ENCODE measurements at regions not wholly inside any gene's neighbourhood (a gene's known extent, or its start where the extent isn't known, plus 50 kb on each side); places are given as distances from the start of the nearest gene placed in this dataset.

DNA sequence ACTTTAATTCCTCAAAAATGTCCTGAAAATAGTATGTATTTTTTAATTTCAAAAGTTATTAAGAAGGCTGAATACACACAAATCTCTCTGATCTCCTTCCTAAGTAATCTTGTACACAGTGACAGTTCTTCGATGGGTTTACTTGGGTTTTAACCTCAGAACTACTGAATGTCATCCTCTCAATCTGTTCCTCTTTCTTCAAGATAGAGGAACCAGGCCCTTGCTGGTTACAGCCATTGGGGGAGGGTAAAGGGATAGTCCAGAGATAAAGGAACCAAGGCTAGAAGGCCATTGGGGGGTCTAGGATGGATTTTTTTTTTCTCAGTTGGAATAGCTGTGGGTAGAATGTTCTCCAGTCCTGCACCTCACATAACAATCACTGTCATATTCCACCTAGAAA lies 224.9 kb downstream of the SKIDA1 start:
- Histone ChIP-seq H3K9me3 (no peaks in the 10 kb centered on the region), H3K27me3 (no peaks in the 10 kb centered on the region), H3K4me1 (no peaks in the 10 kb centered on the region), H3K4me3 (no peak overlapping the region), H3K36me3 (no peaks in the 10 kb centered on the region), H3K27ac (no peak overlapping the region)
- no peak for DNase-seq (ENCODE audit: low spot score in 2 of 2)
- TF ChIP-seq POLR2A (IDR thresholded peaks at IDR 0.05), result no peak
- TF ChIP-seq POLR2AphosphoS5 (IDR thresholded peaks at IDR 0.05), result no peak
- intact Hi-C loops (cut with DNase I; ENCODE audit: low total_unique reads), result no loop called here

- H3K4me3 ChIP-seq, result no peak overlapping the region
- TF ChIP-seq POLR2AphosphoS5 (IDR thresholded peaks at IDR 0.05) (no peak), CTCF (IDR thresholded peaks at IDR 0.05) (no peak), POLR2A (IDR thresholded peaks at IDR 0.05) (no peak)
- no peak for DNase-seq (ENCODE audit: low spot score in 2 of 2)
- no peaks in the 10 kb centered on the region for H3K36me3 ChIP-seq
- no peaks in the 10 kb centered on the region for H3K27me3 ChIP-seq
- H3K9me3 ChIP-seq, result no peaks in the 10 kb centered on the region
- no peaks in the 10 kb centered on the region for H3K4me1 ChIP-seq
- H3K27ac ChIP-seq, result no peak overlapping the region
- intact Hi-C loops (cut with DNase I; ENCODE audit: low total_unique reads), result no loop called here
These were observed 226.2 kb downstream of the SKIDA1 start for GRCh38 chr10:21299330-21299729.

GRCh38 chr10:21298701-21299100 lies 226.8 kb downstream of the SKIDA1 start:
- no peaks in the 10 kb centered on the region for H3K36me3 ChIP-seq
- H3K9me3 ChIP-seq, result no peaks in the 10 kb centered on the region
- no peak overlapping the region for H3K4me3 ChIP-seq
- TF ChIP-seq POLR2AphosphoS5 (IDR thresholded peaks at IDR 0.05), result no peak
- no peaks in the 10 kb centered on the region for H3K27me3 ChIP-seq
- H3K27ac ChIP-seq, result no peak overlapping the region
- H3K4me1 ChIP-seq, result no peaks in the 10 kb centered on the region
- intact Hi-C loops (cut with DNase I; ENCODE audit: low total_unique reads), result no loop called here
- no peak for DNase-seq (ENCODE audit: low spot score in 2 of 2)

GRCh38 chr10:21297603-21298383 lies 227.7 kb downstream of the SKIDA1 start:
- no peaks in the 10 kb centered on the region for H3K27me3 ChIP-seq
- H3K27ac ChIP-seq, result no peak overlapping the region
- H3K4me1 ChIP-seq, result peaks cover 0 to 3% of the 10 kb centered on the region in 2 donors
- no peak for DNase-seq (ENCODE audit: low spot score in 2 of 2)
- TF ChIP-seq POLR2AphosphoS5 (IDR thresholded peaks at IDR 0.05) (no peak), POLR2A (IDR thresholded peaks at IDR 0.05) (no peak), CTCF (IDR thresholded peaks at IDR 0.05) (no peak)
- no peaks in the 10 kb centered on the region for H3K36me3 ChIP-seq
- no peaks in the 10 kb centered on the region for H3K9me3 ChIP-seq
- intact Hi-C loops (cut with DNase I; ENCODE audit: low total_unique reads), result no loop called here
- no peak overlapping the region for H3K4me3 ChIP-seq

GRCh38 chr10:21296575-21297355 lies 228.7 kb downstream of the SKIDA1 start:
- Histone ChIP-seq H3K4me3 (no peak overlapping the region), H3K27me3 (no peaks in the 10 kb centered on the region), H3K9me3 (no peaks in the 10 kb centered on the region), H3K4me1 (peaks cover 0 to 5% of the 10 kb centered on the region in 2 donors), H3K36me3 (no peaks in the 10 kb centered on the region), H3K27ac (no peak overlapping the region)
- intact Hi-C loops (cut with DNase I; ENCODE audit: low total_unique reads), result no loop called here
- TF ChIP-seq POLR2A (IDR thresholded peaks at IDR 0.05) (no peak), POLR2AphosphoS5 (IDR thresholded peaks at IDR 0.05) (no peak), CTCF (IDR thresholded peaks at IDR 0.05) (no peak)
- no peak for DNase-seq (ENCODE audit: low spot score in 2 of 2)

Data from breast epithelium (tissue), 4 donors.